Liver (tissue), 8 donors: ENCODE measurements at regions not wholly inside any gene's neighbourhood (a gene's known extent, or its start where the extent isn't known, plus 50 kb on each side); places are given as distances from the start of the nearest gene placed in this dataset.

Source experiments
- DNase-seq: peaks from one replicate; pipeline ENCODE4 v3.0.0-alpha.2; 2017; ENCODE audit warnings: low spot score
- H3K27ac ChIP-seq, 2 donors: one replicate each; pipeline ENCODE4 v1.7.0; 2013; ENCODE audit warnings: inconsistent platforms in 2 of 2, low read length in 2 of 2, control low read depth in 1 of 2, low read depth in 1 of 2, mild to moderate bottlenecking in 1 of 2
- H3K27me3 ChIP-seq, 4 donors: one replicate each; pipeline versions ENCODE4 v1.6.1 to v1.7.0; 2013; ENCODE audit warnings: low read length in 3 of 4, inconsistent platforms in 1 of 4, mild to moderate bottlenecking in 1 of 4, moderate library complexity in 1 of 4; ENCODE audit not compliant: control insufficient read depth in 4 of 4, insufficient read depth in 4 of 4
- H3K36me3 ChIP-seq, 4 donors: one replicate each; pipeline versions ENCODE4 v1.6.1 to v1.7.0; 2013; ENCODE audit warnings: low read length in 3 of 4, mild to moderate bottlenecking in 3 of 4, low read depth in 1 of 4, moderate library complexity in 1 of 4; ENCODE audit not compliant: control insufficient read depth in 4 of 4, insufficient read depth in 3 of 4
- H3K4me1 ChIP-seq, 4 donors: one replicate each; pipeline versions ENCODE4 v1.6.1 to v1.7.0; 2013; ENCODE audit warnings: low read length in 3 of 4, mild to moderate bottlenecking in 3 of 4, moderate library complexity in 1 of 4; ENCODE audit not compliant: control insufficient read depth in 4 of 4, insufficient read depth in 4 of 4
- H3K4me3 ChIP-seq, 3 donors: one replicate each; pipeline versions ENCODE4 v1.6.1 to v1.7.0; 2013; ENCODE audit warnings: low read length in 3 of 3, control low read depth in 1 of 3, low read depth in 1 of 3, mild to moderate bottlenecking in 1 of 3
- H3K9ac ChIP-seq, 2 donors: one replicate each; pipeline ENCODE4 v1.7.0; 2013; ENCODE audit warnings: low read length in 2 of 2, mild to moderate bottlenecking in 2 of 2, moderate library complexity in 2 of 2, control low read depth in 1 of 2, low read depth in 1 of 2
- H3K9me3 ChIP-seq, 4 donors: one replicate each; pipeline versions ENCODE4 v1.6.1 to v1.7.0; 2013; ENCODE audit warnings: low read length in 3 of 4; ENCODE audit not compliant: control insufficient read depth in 4 of 4
- ATF3 ChIP-seq: IDR thresholded peaks from 2 replicates; pipeline ENCODE4 v1.6.1; 2016; ENCODE audit warnings: antibody characterized with exemption
- CTCF ChIP-seq: fragments of 150-350 bp; IDR thresholded peaks from 2 replicates; pipeline ENCODE4 v1.5.1; 2017; ENCODE audit warnings: improper control_type of control experiment, low read depth, low read length; ENCODE audit not compliant: missing input control
- FOXA1 ChIP-seq: IDR thresholded peaks from 2 replicates; pipeline ENCODE4 v1.6.1; 2016; ENCODE audit warnings: antibody characterized with exemption
- FOXA2 ChIP-seq: IDR thresholded peaks from 2 replicates; pipeline ENCODE4 v1.6.1; 2016; ENCODE audit warnings: antibody characterized with exemption
- GABPA ChIP-seq, 2 donors: IDR thresholded peaks in 1 of 2; conservative IDR thresholded peaks in 1 of 2; 2 replicates each; pipeline ENCODE4 v1.6.1; 2016; ENCODE audit warnings: antibody characterized with exemption in 2 of 2, mild to moderate bottlenecking in 1 of 2, moderate library complexity in 1 of 2
- HNF4A ChIP-seq, 2 donors: conservative IDR thresholded peaks; 2 replicates each; pipeline ENCODE4 v1.6.1; 2016; ENCODE audit warnings: antibody characterized with exemption in 2 of 2, mild to moderate bottlenecking in 2 of 2
- HNF4G ChIP-seq: IDR thresholded peaks from 2 replicates; pipeline ENCODE4 v1.6.1; 2016; ENCODE audit warnings: antibody characterized with exemption
- JUND ChIP-seq, 2 donors: IDR thresholded peaks; 2 replicates each; pipeline ENCODE4 v1.6.1; 2016; ENCODE audit warnings: antibody characterized with exemption in 2 of 2
- MAX ChIP-seq: IDR thresholded peaks from 2 replicates; pipeline ENCODE4 v1.6.1; 2016; ENCODE audit warnings: antibody characterized with exemption
- NR2F2 ChIP-seq: IDR thresholded peaks from 2 replicates; pipeline ENCODE4 v1.6.1; 2016; ENCODE audit warnings: antibody characterized with exemption
- RAD21 ChIP-seq, 2 donors: IDR thresholded peaks; 2 replicates each; pipeline ENCODE4 v1.6.1; 2016; ENCODE audit warnings: antibody characterized with exemption in 2 of 2, mild to moderate bottlenecking in 2 of 2
- REST ChIP-seq: IDR thresholded peaks from 2 replicates; pipeline ENCODE4 v1.6.1; 2016; ENCODE audit warnings: antibody characterized with exemption, mild to moderate bottlenecking
- RXRA ChIP-seq, 2 donors: IDR thresholded peaks; 2 replicates each; pipeline ENCODE4 v1.6.1; 2017 to 2018; ENCODE audit warnings: antibody characterized with exemption in 2 of 2, mild to moderate bottlenecking in 1 of 2
- SP1 ChIP-seq: IDR thresholded peaks from 2 replicates; pipeline ENCODE4 v1.6.1; 2018; ENCODE audit warnings: antibody characterized with exemption, mild to moderate bottlenecking
- TAF1 ChIP-seq: conservative IDR thresholded peaks from 2 replicates; pipeline ENCODE4 v1.6.1; 2016; ENCODE audit warnings: antibody characterized with exemption, mild to moderate bottlenecking
- YY1 ChIP-seq: IDR thresholded peaks from 2 replicates; pipeline ENCODE4 v1.6.1; 2016; ENCODE audit warnings: antibody characterized with exemption, mild to moderate bottlenecking
- ZBTB33 ChIP-seq: IDR thresholded peaks from 2 replicates; pipeline ENCODE4 v1.6.1; 2016; ENCODE audit warnings: antibody characterized with exemption
- WGBS: extraction: QIAGEN DNeasy Blood & Tissue Kit; methylation state at CpG from one replicate; pipeline ENCODE4 v1.1.7; 2013; 5-methylcytosine and 5-hydroxymethylcytosine counted together
- donor health status: healthy.
- donor health status: healthy.
- donor health status: healthy.
- donor health status: healthy.
- donor health status: healthy.

GRCh38 chr7:33845991-33846509 is 59.3 kb upstream of the BMPER start:
- no peak overlapping the region for H3K9ac ChIP-seq
- H3K27ac ChIP-seq, result no peak overlapping the region
- no peaks in the 10 kb centered on the region for H3K27me3 ChIP-seq
- no peaks in the 10 kb centered on the region for H3K9me3 ChIP-seq
- WGBS, result 84% methylated on average over 11 of the region's 11 CpGs
- no peak for TF ChIP-seq MAX
- no peak overlapping the region for H3K4me3 ChIP-seq
- H3K36me3 ChIP-seq, result no peaks in the 10 kb centered on the region
- no peak for DNase-seq
- H3K4me1 ChIP-seq, result no peaks in the 10 kb centered on the region

GRCh38 chr7:33849004-33849403 is 56.3 kb upstream of the BMPER start:
- H3K9me3 ChIP-seq, result no peaks in the 10 kb centered on the region
- no peak overlapping the region for H3K27ac ChIP-seq
- no peak for DNase-seq
- no peak overlapping the region for H3K9ac ChIP-seq
- no peaks in the 10 kb centered on the region for H3K36me3 ChIP-seq
- H3K4me1 ChIP-seq, result no peaks in the 10 kb centered on the region
- TF ChIP-seq RAD21 (IDR thresholded peaks at IDR 0.05), result no peak
- TF ChIP-seq SP1, result no peak
- no peak for TF ChIP-seq NR2F2
- TF ChIP-seq ATF3, result no peak
- no peak for TF ChIP-seq RXRA (IDR thresholded peaks at IDR 0.05)
- no peak for TF ChIP-seq MAX
- no peak for TF ChIP-seq FOXA2
- no peak for TF ChIP-seq TAF1
- TF ChIP-seq ZBTB33, result no peak
- TF ChIP-seq HNF4A (conservative IDR thresholded peaks at IDR 0.05), result no peak
- no peak for TF ChIP-seq FOXA1
- TF ChIP-seq GABPA (IDR thresholded peaks at IDR 0.05 in 1 of 2, conservative IDR thresholded peaks at IDR 0.05 in 1 of 2), result no peak
- no peak for TF ChIP-seq REST
- TF ChIP-seq JUND (IDR thresholded peaks at IDR 0.05), result no peak
- no peak for TF ChIP-seq HNF4G
- no peak for TF ChIP-seq CTCF
- TF ChIP-seq YY1, result no peak
- no peaks in the 10 kb centered on the region for H3K27me3 ChIP-seq
- no peak overlapping the region for H3K4me3 ChIP-seq
- 80% methylated on average over 2 of the region's 2 CpGs for WGBS
